GM18498 (cell line): ENCODE measurements at regions not wholly inside any gene's neighbourhood (a gene's known extent, or its start where the extent isn't known, plus 50 kb on each side); places are given as distances from the start of the nearest gene placed in this dataset.

ENCODE experiments used
- ATAC-seq: cut with Tn5 transposase; IDR thresholded peaks from one replicate; pipeline ENCODE4 v1.9.1; 2021; ENCODE audit warnings: mild to moderate bottlenecking, moderate library complexity; ENCODE audit not compliant: unreplicated experiment

DNA sequence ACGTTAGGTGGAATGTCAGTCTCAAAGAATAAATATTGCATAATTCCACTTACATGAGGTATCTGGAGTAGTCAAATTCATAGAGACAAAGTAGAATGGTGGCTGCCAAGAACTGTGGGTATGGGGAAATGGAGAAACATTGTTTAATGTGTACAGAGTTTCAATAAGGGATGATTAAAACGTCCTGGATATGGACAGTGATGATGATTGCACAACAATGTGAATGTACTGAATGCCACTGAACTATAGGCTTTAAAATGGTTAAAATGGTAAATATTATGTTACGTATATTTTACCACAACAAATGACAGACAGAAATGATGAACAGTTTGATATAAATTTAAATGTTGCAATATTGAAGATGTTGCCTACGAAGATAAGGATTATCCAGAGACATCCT, 602.0 kb upstream of the PKDCC start:
- no peak for ATAC-seq

DNA sequence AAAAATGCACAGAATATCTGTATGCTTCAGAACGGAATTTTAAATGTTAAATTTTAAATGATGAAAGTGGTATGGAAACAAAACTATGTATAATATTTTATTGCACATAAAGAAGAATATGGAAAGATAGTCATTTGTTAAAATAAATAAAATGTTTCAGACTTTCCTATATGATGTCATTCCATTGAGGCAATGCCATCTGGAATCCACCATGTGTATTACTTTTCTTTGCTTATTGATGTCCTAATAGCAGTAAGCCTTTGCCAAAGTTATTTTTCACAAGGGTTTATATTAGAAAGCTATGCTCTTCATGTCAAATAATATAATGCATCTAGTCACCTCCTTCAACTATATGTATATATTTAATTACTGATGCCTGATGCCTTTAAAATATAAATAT, 601.6 kb upstream of the PKDCC start:
- no peak for ATAC-seq

DNA sequence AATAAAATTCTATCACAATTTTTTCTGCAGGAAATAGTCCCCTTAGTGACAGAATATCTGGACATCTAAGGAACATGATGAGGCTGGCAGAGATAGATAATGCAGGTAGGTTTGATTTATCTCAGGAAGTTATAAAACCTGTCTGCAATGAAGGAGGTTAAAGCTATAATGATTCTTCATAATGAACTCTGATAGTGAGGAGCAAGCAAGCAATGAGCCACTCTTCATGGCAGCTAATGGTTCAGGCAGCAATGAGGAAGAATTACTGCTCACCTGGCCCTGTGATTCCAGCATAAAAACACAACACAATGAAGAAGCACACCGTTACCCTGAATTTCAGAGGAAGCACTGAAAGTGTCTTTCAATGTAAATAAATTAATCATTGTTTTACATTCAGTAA, 599.6 kb upstream of the PKDCC start:
- ATAC-seq = no peak

DNA sequence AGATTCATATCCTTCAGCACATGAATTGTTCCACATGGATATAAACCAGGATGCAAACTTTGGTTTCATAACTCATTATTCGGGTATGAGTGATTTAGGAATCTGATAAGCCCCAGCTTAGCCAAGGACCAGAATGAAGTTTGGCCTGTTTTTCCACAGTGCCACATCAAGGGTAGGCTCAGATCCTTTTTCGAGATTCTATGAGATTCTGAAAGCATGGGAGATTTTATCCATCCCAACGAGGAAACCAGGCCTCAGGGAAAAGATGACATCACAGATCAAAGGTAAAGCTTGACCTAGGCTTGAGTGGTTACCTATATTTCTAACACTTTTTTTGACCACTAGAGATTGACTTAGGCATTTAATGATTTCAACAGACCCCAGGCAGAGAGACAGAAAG, 590.8 kb upstream of the PKDCC start:
- ATAC-seq = no peak

DNA sequence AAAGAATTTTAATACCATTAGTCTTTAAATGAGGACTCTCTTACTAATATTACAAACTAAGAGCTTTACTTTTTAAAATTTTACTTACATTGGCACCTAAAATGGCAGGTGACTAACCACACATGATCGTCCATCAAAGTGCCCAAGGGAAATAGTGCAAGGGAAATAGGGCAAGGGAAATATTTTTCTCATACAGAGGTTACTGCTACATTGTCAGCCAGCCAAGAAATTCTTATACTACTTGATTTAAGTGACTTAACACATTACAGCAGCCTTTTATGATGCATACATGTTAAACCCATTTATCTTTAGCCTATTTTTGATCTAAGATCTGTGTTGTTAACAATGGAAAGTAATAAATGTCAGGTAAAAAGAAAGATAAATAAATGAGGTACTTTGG, 587.2 kb upstream of the PKDCC start:
- no peak for ATAC-seq

DNA sequence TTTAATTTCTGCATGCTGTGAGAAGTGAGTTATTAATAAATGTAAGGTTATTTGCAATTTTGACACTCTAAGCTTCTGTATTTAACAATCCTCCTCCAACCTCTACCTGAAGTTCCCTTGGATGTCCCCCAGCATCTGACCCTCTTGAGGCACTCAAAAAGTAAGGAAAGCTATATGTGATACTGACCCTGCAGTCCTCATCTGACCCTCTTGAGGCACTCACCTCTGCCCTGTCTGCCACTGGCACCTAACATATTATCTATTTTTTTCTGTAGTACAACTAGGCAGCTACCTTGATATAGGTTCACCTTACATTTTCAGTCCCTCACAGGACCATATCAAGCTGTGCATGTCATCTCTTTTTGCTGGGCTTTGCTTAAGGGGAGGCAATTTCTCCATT, 583.4 kb upstream of the PKDCC start:
- ATAC-seq = no peak

DNA sequence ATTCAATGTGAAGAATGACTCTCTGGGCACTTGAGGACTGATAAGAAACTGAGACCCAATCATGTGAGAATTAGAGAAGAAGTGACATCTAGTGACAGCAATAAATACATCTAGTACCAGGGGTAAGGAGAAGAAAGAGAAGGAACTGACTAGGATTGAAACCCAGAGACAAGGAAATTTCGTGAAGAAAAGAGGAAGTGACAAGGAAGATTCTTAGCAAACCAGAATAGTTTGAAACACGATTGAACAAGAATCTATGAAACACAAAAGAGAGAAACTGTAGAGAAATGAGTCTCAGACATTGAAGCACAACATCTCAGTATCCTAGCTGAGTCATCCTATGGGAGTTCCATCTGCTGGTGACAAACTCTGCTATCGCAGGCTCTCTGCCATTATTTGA, 571.9 kb upstream of the PKDCC start:
- peak; percentile 40 for ATAC-seq

DNA sequence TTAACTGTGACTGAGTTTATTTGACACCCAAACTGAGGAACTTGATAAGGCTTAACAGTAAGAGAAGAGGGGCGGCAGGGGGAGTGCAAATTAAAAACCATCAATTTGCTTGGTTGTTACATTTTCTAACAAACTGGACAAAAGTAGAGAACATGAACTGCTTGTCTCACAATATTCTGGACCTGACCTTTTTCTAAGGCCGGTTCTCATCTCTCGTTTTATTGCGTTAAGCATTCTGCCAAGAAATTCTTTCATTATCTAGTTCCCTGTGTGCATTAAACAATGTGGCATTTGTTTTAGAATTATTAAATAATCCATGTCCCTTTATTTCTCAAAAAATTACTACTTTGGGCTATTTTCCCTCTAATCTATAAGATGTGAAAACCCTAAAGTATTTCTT, 565.2 kb upstream of the PKDCC start:
- ATAC-seq = no peak

DNA sequence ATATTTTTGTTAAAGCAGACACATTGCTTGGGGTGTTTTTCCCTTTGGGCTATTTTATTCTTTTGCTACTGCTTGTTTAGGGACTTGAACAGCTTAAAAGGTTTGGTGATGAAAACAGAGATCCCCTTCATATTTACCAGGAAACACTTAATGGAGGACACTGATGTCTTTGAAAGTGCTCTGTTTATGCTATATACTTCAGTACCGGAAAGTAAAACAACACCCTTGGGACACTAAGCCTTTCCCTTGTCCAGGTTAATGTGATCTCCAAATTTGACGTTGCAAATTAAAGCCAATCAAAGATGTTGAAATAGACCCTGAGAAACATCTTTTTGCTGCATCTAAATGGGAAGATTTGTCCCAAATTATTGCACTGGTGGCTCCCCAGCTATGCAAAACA, 564.6 kb upstream of the PKDCC start:
- no peak for ATAC-seq

DNA sequence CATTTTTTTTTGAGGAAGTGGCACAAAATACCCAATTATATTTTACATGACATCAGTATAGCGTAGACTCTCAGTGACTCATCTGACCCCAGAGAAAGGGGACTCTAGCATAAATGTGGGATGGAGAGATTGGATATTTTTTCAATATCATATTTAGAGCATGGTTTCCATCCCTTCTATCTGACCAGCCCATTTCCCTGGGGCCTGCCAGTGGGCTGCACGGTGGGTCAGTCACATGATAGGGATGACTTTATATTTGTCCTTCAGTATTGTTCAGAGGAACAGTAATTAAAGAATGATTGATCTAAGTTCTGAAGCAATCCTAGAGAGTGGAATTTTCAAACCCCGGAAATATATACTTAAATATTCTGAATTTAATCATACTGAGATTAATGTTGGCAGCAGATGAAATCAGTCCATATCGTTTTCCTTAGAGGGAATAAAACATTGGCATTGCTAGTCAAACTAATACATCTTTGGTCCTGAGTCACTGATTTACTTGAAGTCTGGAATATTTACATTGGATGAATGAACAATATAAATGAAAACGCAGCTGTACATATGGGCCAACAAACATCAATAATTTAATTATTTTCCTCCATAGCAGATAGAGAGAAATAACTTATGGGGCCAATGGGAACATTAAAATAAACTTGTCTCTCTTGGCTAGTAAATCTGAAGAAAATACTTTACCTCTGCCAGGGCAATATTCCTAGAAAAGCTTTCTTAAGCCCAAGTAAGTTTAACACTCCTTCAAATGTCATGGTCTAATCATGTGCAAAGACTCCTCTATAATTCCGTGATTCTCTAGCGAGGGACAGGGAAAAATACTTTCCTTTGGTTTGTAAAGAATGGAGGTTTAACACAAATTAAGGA, 563.6 kb upstream of the PKDCC start:
- no peak for ATAC-seq

DNA sequence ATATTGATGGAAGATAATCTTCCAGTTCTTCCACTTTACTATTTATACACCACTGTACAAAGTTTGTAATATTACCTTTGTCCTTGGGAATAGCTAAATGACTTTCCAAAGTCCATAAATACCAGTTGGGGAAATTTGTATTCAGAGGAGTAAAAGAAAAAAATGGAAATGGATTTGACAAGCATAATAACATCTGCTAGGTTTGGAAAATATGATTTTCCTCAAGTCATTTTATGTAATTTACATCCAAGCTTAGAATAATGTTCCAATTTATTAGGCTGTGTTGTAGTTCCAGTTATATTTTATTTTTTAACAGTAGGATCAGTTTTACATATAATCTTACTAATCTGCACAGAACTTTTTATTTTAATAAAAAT, 563.0 kb upstream of the PKDCC start:
- no peak for ATAC-seq

DNA sequence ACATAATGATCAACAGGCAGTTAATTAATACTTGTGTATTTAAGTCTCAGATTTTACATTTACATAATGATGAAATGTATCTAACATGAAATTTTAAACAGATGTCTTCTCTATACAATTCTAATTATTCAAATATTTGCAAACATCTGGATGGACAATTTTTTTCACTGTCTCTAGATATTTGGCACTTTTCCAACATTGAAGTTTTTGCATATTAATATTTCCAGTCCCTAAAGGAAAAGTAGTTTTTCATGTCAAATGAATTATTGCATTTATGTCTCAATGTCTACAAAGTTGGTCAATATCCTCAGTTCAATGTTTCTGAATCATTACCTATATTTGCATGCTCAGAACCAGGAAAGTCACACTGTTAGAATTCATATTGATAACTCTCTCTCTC, 560.9 kb upstream of the PKDCC start:
- ATAC-seq = no peak

DNA sequence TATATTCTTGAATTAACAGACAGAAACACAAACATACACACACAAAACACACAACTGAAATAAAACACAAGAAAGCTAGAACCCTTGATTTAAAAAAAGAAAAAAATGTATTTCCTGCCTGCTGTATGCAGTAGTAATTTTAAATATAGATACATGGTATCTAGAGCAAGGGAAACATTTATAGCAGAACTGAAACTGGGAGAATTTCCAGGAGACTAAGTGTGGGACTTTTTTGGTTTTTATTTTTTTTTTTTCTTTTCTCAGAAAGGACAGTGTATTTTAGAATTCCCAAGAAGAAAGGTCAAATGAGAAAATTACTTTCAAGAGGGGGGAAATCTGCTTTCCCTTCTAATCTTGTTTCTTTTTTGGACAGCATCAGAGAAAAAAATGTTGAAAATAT, 558.9 kb upstream of the PKDCC start:
- no peak for ATAC-seq

DNA sequence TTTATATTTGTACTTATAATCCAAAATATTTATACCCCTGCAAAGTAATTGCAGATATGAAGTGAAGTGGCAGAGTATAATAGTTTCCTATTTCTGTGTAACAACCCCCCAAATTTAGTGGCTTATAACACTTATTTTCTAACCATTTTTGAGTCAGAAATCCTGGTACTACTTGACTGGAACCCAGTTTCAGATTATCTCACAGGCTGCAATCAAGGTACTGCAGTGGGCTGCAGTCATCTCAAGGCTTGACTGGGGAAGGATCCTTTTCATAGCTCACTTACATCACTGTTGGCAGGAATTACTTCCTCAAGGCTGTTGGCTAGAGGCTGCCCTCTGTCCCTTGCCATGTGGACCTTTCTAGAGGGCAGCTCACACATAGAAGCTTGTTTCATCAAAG, 558.2 kb upstream of the PKDCC start:
- no peak for ATAC-seq

DNA sequence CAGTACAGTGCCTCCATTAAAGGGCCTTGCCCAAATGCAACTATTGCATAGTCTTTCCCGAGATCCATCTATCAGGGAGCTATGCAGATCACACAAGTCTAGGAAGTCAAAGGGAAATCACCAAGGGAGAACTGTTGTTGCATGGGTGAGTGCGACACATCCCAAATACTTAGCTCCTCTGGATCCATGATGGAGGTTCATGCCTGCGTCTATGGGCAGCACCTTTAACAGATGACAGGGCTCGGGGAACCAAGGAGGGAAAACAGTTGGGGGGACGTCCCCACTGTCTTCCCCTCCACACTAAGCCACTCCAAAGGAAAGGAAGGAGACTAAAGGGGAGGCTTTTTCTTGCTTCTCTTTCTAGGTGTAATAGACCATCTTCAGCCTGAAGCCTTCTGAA, 552.8 kb upstream of the PKDCC start:
- no peak for ATAC-seq

DNA sequence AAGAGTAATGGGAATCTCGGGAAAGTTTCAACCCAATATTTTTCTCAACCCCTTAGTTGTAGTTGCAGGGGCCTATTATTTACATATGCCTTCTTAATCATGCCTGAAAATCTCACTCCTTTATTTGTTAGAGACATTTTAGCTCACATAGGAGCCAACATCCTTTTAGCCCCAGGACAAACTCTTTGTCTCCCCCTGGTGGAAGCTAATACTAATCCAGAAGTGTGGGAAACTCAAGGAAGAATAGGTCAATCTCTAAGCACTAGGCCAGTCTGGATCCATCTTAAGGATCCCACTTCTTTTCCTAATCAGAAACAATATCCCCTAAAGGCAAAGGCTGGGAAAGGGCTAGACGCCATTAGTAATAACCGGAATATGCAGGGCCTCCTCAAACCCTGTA, 550.9 kb upstream of the PKDCC start:
- no peak for ATAC-seq

DNA sequence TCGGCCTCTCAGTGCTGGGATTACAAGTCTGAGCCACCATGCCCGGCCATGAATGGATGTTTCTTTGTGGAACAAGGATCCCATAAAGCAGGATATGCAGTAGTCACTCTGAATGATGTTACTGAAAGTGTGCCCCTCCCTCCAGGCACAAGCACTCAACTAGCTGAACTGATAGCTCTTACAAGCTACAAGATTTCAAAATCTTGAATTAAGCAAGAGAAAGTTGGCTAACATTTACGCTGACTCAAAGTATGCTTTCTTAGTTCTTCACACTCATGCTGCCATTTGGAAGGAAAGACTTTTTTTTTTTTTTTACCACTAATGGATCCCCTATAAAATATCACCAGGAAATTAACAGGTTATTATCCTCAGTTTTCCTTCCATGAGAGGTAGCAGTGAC, 549.0 kb upstream of the PKDCC start:
- no peak for ATAC-seq

DNA sequence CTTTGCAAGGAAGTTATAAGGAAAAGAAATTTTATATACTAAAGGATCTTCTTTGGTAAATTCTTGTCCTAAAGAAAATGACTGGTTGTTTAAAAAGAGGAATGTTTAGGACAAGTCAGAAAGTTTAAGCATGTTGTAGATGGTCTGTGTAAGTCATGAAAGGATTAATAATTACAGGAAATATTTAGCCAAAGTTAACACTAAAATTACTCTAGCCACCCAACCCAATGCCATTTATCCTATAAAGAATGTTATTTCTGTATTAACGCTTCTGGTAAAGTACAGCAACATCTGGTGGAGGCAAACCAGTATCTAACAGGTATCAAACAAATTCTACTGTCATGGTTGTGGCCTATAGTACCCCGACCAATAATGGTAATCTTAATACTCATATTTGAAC, 546.9 kb upstream of the PKDCC start:
- no peak for ATAC-seq

DNA sequence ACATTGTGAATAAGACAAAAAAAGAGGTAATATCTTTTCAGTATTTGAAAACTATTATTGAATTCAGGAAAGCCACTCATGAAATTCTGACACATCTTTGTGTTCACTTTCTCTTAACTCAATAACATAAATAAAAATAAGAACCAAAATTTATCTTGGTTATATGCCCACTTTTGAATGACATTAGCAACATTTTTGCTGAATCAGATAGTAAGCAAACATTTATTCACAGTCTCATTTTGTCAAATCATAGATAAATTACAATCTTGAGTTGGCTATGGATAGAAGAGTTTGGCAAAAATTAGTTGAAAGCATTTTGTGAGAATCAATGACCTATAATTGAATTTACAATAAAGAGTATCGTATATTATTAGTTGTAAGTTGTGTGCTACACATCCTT, 545.1 kb upstream of the PKDCC start:
- no peak for ATAC-seq

DNA sequence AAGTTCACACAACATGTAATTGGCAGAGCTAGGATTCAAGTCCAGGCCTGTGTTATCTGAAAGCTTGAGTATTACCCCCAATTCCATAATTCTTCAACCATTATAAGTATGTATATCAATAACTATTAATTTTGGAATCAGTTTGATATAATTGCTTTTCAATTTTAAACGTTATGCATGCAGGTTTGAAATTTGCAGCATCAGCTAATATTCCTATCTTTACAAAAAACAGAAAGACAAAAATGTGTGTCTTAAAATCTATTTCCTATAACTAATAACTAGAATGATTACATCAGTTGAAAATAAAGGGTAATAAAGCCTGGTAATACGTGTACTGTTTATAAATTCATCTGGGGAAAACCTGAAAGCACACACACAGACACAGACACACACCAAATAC, 543.3 kb upstream of the PKDCC start:
- ATAC-seq = no peak

DNA sequence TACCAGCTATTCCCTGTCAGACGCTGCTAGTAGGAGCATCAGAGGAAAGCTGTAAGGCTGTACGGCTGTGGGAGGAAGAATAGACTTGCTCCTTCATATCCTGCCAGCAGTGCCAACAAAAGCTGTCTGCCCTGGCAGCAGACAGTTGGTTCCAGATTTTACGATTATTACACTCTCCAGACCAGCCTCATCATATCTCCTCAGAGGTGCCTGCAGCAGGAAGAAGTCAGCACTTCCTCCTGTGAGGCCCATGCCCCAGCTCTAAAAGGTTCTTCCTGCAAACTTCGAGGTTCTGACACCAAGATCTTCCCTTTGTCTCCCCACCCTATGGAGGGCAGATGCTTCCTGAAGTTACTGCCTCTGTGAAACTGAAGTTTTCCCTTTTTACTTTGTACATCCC, 537.7 kb upstream of the PKDCC start:
- no peak for ATAC-seq

DNA sequence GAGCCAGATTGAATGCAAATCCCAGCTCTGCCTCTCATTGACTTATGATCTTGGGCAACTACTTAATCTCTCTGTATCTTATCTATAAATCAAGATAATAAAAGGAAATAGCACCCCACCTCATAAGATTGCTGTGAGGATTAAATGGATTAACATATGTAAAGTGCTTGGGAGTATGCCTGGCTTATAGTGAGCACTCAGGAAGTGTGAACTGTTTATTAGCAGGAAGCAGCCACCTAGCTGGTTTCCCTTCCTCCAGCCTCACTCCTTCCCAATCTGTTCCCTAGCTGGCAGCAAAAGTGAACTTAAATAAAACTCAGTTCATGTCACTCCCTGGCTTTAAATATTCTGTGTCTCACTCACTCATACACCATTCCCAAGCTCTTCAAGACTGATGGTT, 526.6 kb upstream of the PKDCC start:
- ATAC-seq = no peak
